ENCODE measurements at regions not wholly inside any gene's neighbourhood (a gene's known extent, or its start where the extent isn't known, plus 50 kb on each side); places are given as distances from the start of the nearest gene placed in this dataset.

- H3K36me3 ChIP-seq: no peaks in the 10 kb centered on the region
- H3K27ac ChIP-seq: no peak overlapping the region
- H3K27me3 ChIP-seq: no peaks in the 10 kb centered on the region
- no peaks in the 10 kb centered on the region for H3K4me1 ChIP-seq
- no peak for DNase-seq
- intact Hi-C loops (cut with DNase I; ENCODE audit: low total_unique reads): no loop called here
- TF ChIP-seq POLR2AphosphoS5 (IDR thresholded peaks at IDR 0.05) (no peak), EP300 (IDR thresholded peaks at IDR 0.05) (no peak)
- no peak overlapping the region for H3K4me3 ChIP-seq
- peaks cover 0 to 42% (median 21%) of the 10 kb centered on the region in 4 donors for H3K9me3 ChIP-seq
These were observed 304.6 kb downstream of the NUP35 start for GRCh38 chr2:183428881-183429280.

- Histone ChIP-seq H3K9me3 (peaks cover 0 to 5% (median under 1%) of the 10 kb centered on the region in 4 donors), H3K4me1 (no peaks in the 10 kb centered on the region), H3K27ac (no peak overlapping the region), H3K27me3 (no peaks in the 10 kb centered on the region), H3K36me3 (no peaks in the 10 kb centered on the region), H3K4me3 (no peak overlapping the region)
- no peak for TF ChIP-seq EP300 (IDR thresholded peaks at IDR 0.05)
- TF ChIP-seq CTCF (IDR thresholded peaks at IDR 0.05): no peak
- TF ChIP-seq POLR2AphosphoS5 (IDR thresholded peaks at IDR 0.05): no peak
- no peak for TF ChIP-seq POLR2A (IDR thresholded peaks at IDR 0.05)
- intact Hi-C loops (cut with DNase I; ENCODE audit: low total_unique reads): no loop called here
- DNase-seq: no peak
- 76 to 92% (median 87%) methylated on average over 2 of the region's 2 CpGs for WGBS, 5 donors
These were observed 314.3 kb downstream of the NUP35 start for GRCh38 chr2:183438541-183438940.

- Histone ChIP-seq H3K27ac (no peak overlapping the region), H3K36me3 (no peaks in the 10 kb centered on the region), H3K27me3 (no peaks in the 10 kb centered on the region), H3K4me1 (no peaks in the 10 kb centered on the region), H3K4me3 (no peak overlapping the region), H3K9me3 (peaks cover 0 to 6% (median 0%) of the 10 kb centered on the region in 4 donors)
- WGBS, 5 donors: 62 to 88% (median 78%) methylated on average over 1 of the region's 1 CpG
- intact Hi-C loops (cut with DNase I; ENCODE audit: low total_unique reads): no loop called here
- DNase-seq: no peak
- TF ChIP-seq POLR2AphosphoS5 (IDR thresholded peaks at IDR 0.05): no peak
- TF ChIP-seq CTCF (IDR thresholded peaks at IDR 0.05): no peak
- TF ChIP-seq POLR2A (IDR thresholded peaks at IDR 0.05): no peak
- TF ChIP-seq EP300 (IDR thresholded peaks at IDR 0.05): no peak
These were observed 330.8 kb downstream of the NUP35 start for GRCh38 chr2:183455056-183455455.

GRCh38 chr2:183456177-183456576 lies 331.9 kb downstream of the NUP35 start:
- Histone ChIP-seq H3K4me3 (no peak overlapping the region), H3K27me3 (no peaks in the 10 kb centered on the region), H3K27ac (no peak overlapping the region), H3K9me3 (peaks cover 0 to 6% (median 0%) of the 10 kb centered on the region in 4 donors), H3K36me3 (no peaks in the 10 kb centered on the region), H3K4me1 (no peaks in the 10 kb centered on the region)
- TF ChIP-seq CTCF (IDR thresholded peaks at IDR 0.05): no peak
- no peak for TF ChIP-seq POLR2A (IDR thresholded peaks at IDR 0.05)
- no peak for TF ChIP-seq EP300 (IDR thresholded peaks at IDR 0.05)
- no peak for TF ChIP-seq POLR2AphosphoS5 (IDR thresholded peaks at IDR 0.05)
- intact Hi-C loops (cut with DNase I; ENCODE audit: low total_unique reads): no loop called here
- DNase-seq: no peak
- 72 to 89% (median 81%) methylated on average over 4 of the region's 4 CpGs for WGBS, 5 donors

GRCh38 chr2:183458460-183458859 lies 334.2 kb downstream of the NUP35 start:
- Histone ChIP-seq H3K27me3 (no peaks in the 10 kb centered on the region), H3K36me3 (no peaks in the 10 kb centered on the region), H3K9me3 (peaks cover 0 to 6% (median 0%) of the 10 kb centered on the region in 4 donors), H3K4me1 (no peaks in the 10 kb centered on the region), H3K27ac (no peak overlapping the region), H3K4me3 (no peak overlapping the region)
- DNase-seq: no peak
- intact Hi-C loops (cut with DNase I; ENCODE audit: low total_unique reads): no loop called here
- 67 to 75% (median 71%) methylated on average over 3 of the region's 3 CpGs for WGBS, 5 donors
- TF ChIP-seq CTCF (IDR thresholded peaks at IDR 0.05) (no peak), POLR2A (IDR thresholded peaks at IDR 0.05) (no peak), EP300 (IDR thresholded peaks at IDR 0.05) (no peak), POLR2AphosphoS5 (IDR thresholded peaks at IDR 0.05) (no peak)
